Activated CD8-positive, alpha-beta T cell treated with anti-CD3 and anti-CD28 coated beads for 36 hours (primary cell): ENCODE measurements at regions not wholly inside any gene's neighbourhood (a gene's known extent, or its start where the extent isn't known, plus 50 kb on each side); places are given as distances from the start of the nearest gene placed in this dataset.

Experiments used
- ATAC-seq: fragments of 200-7000 bp; cut with Tn5 transposase; one replicate; pipeline ENCODE4 v1.10.0; 2021; ENCODE audit warnings: mild to moderate bottlenecking, moderate library complexity
- CTCF ChIA-PET: fragments of 350-600 bp; sonication (Branson Sonifier 250); formaldehyde crosslinking; loops from one replicate; lab custom pipeline; 2021; ENCODE audit warnings: antibody characterized with exemption; lab: Charles Lee
- POLR2A ChIA-PET: fragments of 350-600 bp; sonication (Branson Sonifier 250); formaldehyde crosslinking; loops from one replicate; lab custom pipeline; 2021; ENCODE audit warnings: antibody characterized with exemption; lab: Charles Lee
- DNase-seq: peaks from one replicate; pipeline ENCODE4 v3.0.0-alpha.2; 2020
- H3K27ac Mint-ChIP-seq: one replicate; pipeline ENCODE4 v1.8.0; 2021; ENCODE audit warnings: mild to moderate bottlenecking, mixed read lengths
- H3K27me3 Mint-ChIP-seq: one replicate; pipeline ENCODE4 v1.8.0; 2021; ENCODE audit warnings: mixed read lengths
- H3K36me3 Mint-ChIP-seq: one replicate; pipeline ENCODE4 v1.8.0; 2021; ENCODE audit warnings: low read depth, mixed read lengths
- H3K4me1 Mint-ChIP-seq: one replicate; pipeline ENCODE4 v1.8.0; 2021; ENCODE audit warnings: low read depth, mixed read lengths
- H3K4me3 Mint-ChIP-seq: one replicate; pipeline ENCODE4 v1.8.0; 2021; ENCODE audit warnings: mild to moderate bottlenecking, moderate library complexity, mixed read lengths
- H3K9me3 Mint-ChIP-seq: one replicate; pipeline ENCODE4 v1.8.0; 2021; ENCODE audit warnings: mixed read lengths
- CTCF ChIP-seq: fragments of 200-600 bp; IDR thresholded peaks from one replicate; pipeline ENCODE4 v1.8.0; 2022; ENCODE audit warnings: antibody characterized with exemption, mild to moderate bottlenecking
- intact Hi-C: fragments of 100-400 bp; cut with micrococcal nuclease; formaldehyde crosslinking; loops from one replicate; pipeline ENCODE4 v1.10.0; 2022

GRCh38 chr4:106851726-106852125, 184.4 kb downstream of the DKK2 start:
- Mint-ChIP-seq H3K27me3 (no peaks in the 10 kb centered on the region), H3K9me3 (no peaks in the 10 kb centered on the region), H3K27ac (no peak overlapping the region), H3K36me3 (no peaks in the 10 kb centered on the region), H3K4me1 (no peaks in the 10 kb centered on the region), H3K4me3 (no peak overlapping the region)
- intact Hi-C loops = no loop called here
- TF ChIP-seq CTCF = no peak
- ChIA-PET POLR2A (no interaction called here), CTCF (no interaction called here)
- DNase-seq = no peak
- ATAC-seq = no peak

GRCh38 chr4:106850691-106851090, 185.4 kb downstream of the DKK2 start:
- ATAC-seq = no peak
- Mint-ChIP-seq H3K36me3 (no peaks in the 10 kb centered on the region), H3K27me3 (no peaks in the 10 kb centered on the region), H3K4me1 (no peaks in the 10 kb centered on the region), H3K4me3 (no peak overlapping the region), H3K27ac (no peak overlapping the region), H3K9me3 (no peaks in the 10 kb centered on the region)
- intact Hi-C loops = no loop called here
- ChIA-PET CTCF (no interaction called here), POLR2A (no interaction called here)
- DNase-seq = no peak
- TF ChIP-seq CTCF = no peak

DNA sequence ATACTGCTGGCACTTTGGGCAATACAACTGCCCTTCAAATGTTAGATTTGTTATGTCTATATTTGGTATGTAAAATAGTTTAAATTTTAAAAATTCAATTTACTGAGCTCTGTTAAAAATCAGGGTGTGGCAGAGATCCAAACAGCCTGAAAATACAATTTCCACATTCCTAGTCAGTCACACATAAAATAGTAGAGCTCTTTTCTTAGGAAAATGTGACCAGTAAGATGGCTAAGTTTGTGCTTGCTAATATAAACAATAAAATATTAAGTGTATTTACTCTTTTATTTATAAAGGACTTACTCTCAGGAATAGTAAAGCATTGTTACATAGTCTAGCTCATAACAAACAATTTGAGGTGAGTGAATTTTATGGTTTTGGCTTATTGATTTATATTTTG, 200.2 kb downstream of the DKK2 start:
- Mint-ChIP-seq H3K36me3 (no peaks in the 10 kb centered on the region), H3K4me1 (no peaks in the 10 kb centered on the region), H3K27me3 (no peaks in the 10 kb centered on the region), H3K27ac (no peak overlapping the region), H3K4me3 (no peak overlapping the region), H3K9me3 (peaks cover 1% of the 10 kb centered on the region)
- POLR2A ChIA-PET = no interaction called here
- ATAC-seq = no peak
- TF ChIP-seq CTCF = no peak
- DNase-seq = no peak
- intact Hi-C loops = no loop called here
- CTCF ChIA-PET = interaction anchor here (1.1 kb wide), 1 partner anchor 17 kb away, joined by 3 read pairs; no protein-coding TSS in a partner anchor

DNA sequence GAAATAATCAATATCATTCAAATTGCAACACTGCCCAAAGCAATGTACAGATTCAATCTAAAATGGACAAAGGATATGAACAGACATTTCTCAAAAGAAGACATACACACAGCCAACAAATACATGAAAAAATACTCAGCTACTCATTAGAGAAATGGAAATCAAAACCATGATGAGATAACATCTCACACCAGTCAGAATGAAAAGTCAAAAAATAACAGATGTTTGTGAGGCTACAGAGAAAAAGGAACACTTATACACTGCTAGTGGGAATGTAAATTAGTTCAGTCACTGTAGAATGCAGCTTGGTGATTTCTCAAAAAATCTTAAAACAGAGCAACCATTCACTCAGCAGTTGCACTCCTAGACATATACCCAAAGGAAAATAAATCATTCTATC, 205.2 kb downstream of the DKK2 start:
- ATAC-seq (no peak), DNase-seq (no peak)
- CTCF ChIA-PET = no interaction called here
- H3K9me3 Mint-ChIP-seq = peaks cover 1% of the 10 kb centered on the region
- no peaks in the 10 kb centered on the region for H3K27me3 Mint-ChIP-seq
- no peak for TF ChIP-seq CTCF
- no peaks in the 10 kb centered on the region for H3K4me1 Mint-ChIP-seq
- H3K4me3 Mint-ChIP-seq = no peak overlapping the region
- POLR2A ChIA-PET = no interaction called here
- intact Hi-C loops = no loop called here
- no peak overlapping the region for H3K27ac Mint-ChIP-seq
- H3K36me3 Mint-ChIP-seq = no peaks in the 10 kb centered on the region

DNA sequence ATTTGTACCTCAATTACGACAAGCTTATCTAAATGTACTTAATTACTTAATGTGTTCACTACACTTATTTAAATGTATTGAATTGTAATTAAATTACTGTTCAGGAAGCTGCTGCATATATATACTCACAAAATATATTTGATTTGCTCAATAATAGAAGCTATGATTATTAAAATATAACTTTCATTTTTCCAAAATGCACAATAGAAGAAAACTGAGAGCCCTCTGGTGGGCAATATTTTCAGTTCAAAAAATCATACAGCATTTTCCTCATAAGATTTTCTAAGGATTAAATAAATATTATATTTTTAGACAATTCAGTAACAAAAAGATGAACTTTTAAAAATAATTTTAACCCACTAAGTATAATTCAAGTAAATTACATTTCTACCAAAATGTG, 217.3 kb downstream of the DKK2 start:
- ATAC-seq = no peak
- CTCF ChIA-PET = interaction anchor here (0.9 kb wide), 1 partner anchor 17 kb away, joined by 3 read pairs; no protein-coding TSS in a partner anchor
- H3K27ac Mint-ChIP-seq = no peak overlapping the region
- TF ChIP-seq CTCF = no peak
- intact Hi-C loops = no loop called here
- peaks cover 2% of the 10 kb centered on the region for H3K9me3 Mint-ChIP-seq
- no peaks in the 10 kb centered on the region for H3K36me3 Mint-ChIP-seq
- no peak overlapping the region for H3K4me3 Mint-ChIP-seq
- no peaks in the 10 kb centered on the region for H3K27me3 Mint-ChIP-seq
- POLR2A ChIA-PET = no interaction called here
- H3K4me1 Mint-ChIP-seq = no peaks in the 10 kb centered on the region
- DNase-seq = no peak
